Mammary epithelial cell (primary cell): ENCODE measurements at regions not wholly inside any gene's neighbourhood (a gene's known extent, or its start where the extent isn't known, plus 50 kb on each side); places are given as distances from the start of the nearest gene placed in this dataset.

Experiments used
- EZH2 ChIP-seq: IDR thresholded peaks from 2 replicates; pipeline ENCODE4 v1.6.1; 2012; ENCODE audit warnings: low read length, inconsistent platforms, borderline replicate concordance
- TF ChIP-seq, protein P1 (sequence below), 2 donors: IDR thresholded peaks in 1 of 2; conservative IDR thresholded peaks in 1 of 2; 2 replicates each; pipeline ENCODE4 v1.5.1; 2011 to 2012; ENCODE audit warnings: inconsistent platforms in 2 of 2, low read length in 2 of 2, mild to moderate bottlenecking in 2 of 2, control low read depth in 1 of 2, low read depth in 1 of 2; ENCODE audit not compliant: insufficient read depth in 1 of 2; ENCODE audit errors: extremely low read depth in 1 of 2

DNA sequence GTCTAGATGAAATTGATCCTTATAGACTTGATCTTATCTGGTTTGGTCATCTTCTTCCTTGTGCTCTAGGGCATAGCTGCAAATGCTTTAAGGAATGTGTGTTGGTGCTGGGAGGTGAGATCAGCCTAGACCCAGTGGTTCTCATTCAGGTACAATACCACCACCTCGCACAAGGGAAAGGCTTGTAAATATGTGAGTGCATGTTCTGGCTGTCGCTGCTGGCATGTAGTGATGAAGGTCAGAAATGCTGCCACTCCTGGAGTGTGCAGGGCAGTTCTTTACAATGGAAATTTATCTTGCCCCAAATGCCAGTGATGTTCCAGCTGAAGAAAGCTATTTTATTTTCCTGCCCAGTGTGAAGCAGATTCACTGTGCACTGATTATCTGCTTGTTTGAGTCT, 900.9 kb downstream of the QKI start:
- TF ChIP-seq, protein P1, sequence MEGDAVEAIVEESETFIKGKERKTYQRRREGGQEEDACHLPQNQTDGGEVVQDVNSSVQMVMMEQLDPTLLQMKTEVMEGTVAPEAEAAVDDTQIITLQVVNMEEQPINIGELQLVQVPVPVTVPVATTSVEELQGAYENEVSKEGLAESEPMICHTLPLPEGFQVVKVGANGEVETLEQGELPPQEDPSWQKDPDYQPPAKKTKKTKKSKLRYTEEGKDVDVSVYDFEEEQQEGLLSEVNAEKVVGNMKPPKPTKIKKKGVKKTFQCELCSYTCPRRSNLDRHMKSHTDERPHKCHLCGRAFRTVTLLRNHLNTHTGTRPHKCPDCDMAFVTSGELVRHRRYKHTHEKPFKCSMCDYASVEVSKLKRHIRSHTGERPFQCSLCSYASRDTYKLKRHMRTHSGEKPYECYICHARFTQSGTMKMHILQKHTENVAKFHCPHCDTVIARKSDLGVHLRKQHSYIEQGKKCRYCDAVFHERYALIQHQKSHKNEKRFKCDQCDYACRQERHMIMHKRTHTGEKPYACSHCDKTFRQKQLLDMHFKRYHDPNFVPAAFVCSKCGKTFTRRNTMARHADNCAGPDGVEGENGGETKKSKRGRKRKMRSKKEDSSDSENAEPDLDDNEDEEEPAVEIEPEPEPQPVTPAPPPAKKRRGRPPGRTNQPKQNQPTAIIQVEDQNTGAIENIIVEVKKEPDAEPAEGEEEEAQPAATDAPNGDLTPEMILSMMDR (conservative IDR thresholded peaks at IDR 0.05 in 1 of 2, IDR thresholded peaks at IDR 0.05 in 1 of 2; ENCODE audit: extremely low read depth in 1 of 2, insufficient read depth in 1 of 2, low read depth in 1 of 2, low read length in 2 of 2), result no peak
- TF ChIP-seq EZH2, result no peak
